ENCODE measurements at regions not wholly inside any gene's neighbourhood (a gene's known extent, or its start where the extent isn't known, plus 50 kb on each side); places are given as distances from the start of the nearest gene placed in this dataset.

DNA sequence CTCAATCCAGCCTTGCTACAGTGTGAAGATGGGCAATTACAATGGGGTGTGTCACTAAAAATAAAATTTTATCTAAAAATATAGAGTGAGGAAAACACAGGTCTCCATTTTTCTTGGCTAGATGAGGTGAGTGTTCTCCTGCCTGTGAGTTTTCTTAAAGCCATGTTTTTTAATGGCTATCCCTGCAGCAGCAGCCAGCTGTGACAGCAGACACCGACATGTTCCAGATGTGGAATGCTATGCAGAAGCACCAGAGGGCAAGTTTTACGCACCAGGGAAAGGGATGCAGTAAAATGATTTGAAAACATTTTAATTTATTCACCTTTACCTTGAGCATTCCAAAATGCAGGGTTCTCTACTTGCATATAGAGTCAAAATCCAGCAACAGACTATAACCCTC, 577.0 kb upstream of the STXBP6 start:
- ChIA-PET POLR2A (no interaction called here), CTCF (no interaction called here)
- TF ChIP-seq, protein P1, sequence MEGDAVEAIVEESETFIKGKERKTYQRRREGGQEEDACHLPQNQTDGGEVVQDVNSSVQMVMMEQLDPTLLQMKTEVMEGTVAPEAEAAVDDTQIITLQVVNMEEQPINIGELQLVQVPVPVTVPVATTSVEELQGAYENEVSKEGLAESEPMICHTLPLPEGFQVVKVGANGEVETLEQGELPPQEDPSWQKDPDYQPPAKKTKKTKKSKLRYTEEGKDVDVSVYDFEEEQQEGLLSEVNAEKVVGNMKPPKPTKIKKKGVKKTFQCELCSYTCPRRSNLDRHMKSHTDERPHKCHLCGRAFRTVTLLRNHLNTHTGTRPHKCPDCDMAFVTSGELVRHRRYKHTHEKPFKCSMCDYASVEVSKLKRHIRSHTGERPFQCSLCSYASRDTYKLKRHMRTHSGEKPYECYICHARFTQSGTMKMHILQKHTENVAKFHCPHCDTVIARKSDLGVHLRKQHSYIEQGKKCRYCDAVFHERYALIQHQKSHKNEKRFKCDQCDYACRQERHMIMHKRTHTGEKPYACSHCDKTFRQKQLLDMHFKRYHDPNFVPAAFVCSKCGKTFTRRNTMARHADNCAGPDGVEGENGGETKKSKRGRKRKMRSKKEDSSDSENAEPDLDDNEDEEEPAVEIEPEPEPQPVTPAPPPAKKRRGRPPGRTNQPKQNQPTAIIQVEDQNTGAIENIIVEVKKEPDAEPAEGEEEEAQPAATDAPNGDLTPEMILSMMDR (IDR thresholded peaks at IDR 0.05; ENCODE audit: insufficient read depth, low read length, missing control alignments), result no peak

DNA sequence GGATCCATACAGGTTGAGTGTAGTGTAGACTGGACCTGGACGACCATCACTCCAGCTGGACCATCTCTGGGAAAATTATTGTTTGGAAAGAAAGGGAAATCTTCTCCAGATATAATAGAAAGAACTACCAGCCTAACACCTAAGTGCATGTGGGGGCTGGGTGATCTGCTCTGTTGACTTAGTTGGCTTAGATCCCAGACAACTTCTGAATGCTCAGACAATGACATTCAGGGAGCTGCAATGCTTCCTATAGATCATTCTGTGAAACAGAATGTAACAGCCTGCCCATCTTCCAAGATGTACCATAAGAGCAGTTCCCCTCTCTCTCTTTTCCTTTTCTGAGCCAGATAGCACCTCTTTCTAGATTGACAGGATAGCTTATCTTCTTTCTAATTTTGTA, 572.8 kb upstream of the STXBP6 start:
- no peak overlapping the region for H3K4me3 ChIP-seq (ENCODE audit: low read depth, low read length)
- TF ChIP-seq, protein P1 (IDR thresholded peaks at IDR 0.05; ENCODE audit: insufficient read depth, low read length, missing control alignments), result no peak
- no peak for DNase-seq (ENCODE audit: low read depth, low spot score)
- ChIA-PET CTCF (no interaction called here), POLR2A (no interaction called here)

More for the DNA sequence above, 577.0 kb upstream of the STXBP6 start:
- no peak overlapping the region for H3K4me3 ChIP-seq (ENCODE audit: low read depth, low read length)
- no peak for DNase-seq (ENCODE audit: low read depth, low spot score)

DNA sequence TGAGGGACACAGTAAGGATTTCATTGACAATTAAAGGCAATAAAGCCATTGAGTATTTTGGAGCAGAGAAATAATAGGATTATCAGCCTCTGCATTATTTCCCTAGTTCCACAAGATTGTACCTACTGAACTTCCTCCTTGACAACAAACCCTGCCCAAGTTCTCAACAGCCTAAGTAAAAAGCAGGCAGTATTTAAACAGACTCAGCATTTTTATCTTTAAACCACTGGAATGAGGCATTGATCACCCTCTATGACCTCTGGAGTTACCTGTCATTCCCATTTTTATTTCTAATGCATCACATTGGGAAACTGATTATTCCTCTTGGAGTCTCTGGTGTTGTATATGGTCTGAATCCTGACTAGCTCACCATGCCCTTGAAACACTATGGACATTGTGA, 570.6 kb upstream of the STXBP6 start:
- CTCF ChIA-PET, result no interaction called here
- POLR2A ChIA-PET, result no interaction called here
- TF ChIP-seq, protein P1 (IDR thresholded peaks at IDR 0.05; ENCODE audit: insufficient read depth, low read length, missing control alignments), result no peak
- H3K4me3 ChIP-seq (ENCODE audit: low read depth, low read length), result no peak overlapping the region
- DNase-seq (ENCODE audit: low read depth, low spot score), result no peak

DNA sequence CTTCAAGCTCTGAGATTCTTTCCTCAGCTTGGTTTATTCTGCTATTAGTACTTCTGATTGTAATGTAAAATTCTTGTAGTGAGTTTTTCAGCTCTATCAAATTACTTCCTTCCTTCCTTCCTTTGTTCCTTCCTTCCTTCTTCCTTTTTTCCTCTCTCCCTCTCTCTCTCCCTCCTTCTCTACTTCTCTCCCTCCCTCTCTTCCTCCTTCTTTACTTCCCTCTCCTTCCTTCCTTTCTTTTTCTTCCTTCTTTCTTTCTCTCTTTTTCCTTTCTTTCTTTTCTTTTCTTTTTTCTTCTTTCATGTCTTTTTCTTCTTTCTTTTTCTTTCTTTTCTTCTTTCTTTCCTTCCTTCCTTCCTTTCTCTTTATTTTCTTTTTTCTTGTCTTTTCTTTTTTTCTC, 565.2 kb upstream of the STXBP6 start:
- CTCF ChIA-PET, result no interaction called here
- no peak overlapping the region for H3K4me3 ChIP-seq (ENCODE audit: low read depth, low read length)
- POLR2A ChIA-PET, result no interaction called here
- no peak for DNase-seq (ENCODE audit: low read depth, low spot score)
- TF ChIP-seq, protein P1 (IDR thresholded peaks at IDR 0.05; ENCODE audit: insufficient read depth, low read length, missing control alignments), result no peak

DNA sequence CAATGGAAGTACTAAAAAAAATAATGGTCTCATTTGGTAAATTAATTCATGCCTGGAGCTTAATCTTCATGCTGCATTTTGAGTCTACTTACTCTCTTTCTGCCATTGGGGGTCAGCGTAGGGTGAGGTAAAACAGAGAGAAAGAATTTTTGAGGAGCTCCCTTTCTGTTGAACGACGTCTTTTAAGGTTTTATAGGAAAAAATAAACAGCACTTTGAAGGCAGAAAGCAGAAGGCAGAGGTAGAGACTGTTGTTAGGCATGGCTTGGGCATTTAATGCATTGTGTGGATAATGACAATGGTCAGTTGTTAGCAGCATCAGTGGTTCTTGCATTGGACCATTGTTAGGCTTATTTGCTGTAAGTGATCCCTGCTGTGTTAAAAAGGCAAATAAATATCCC, 557.2 kb upstream of the STXBP6 start:
- DNase-seq (ENCODE audit: low read depth, low spot score), result no peak
- H3K4me3 ChIP-seq (ENCODE audit: low read depth, low read length), result no peak overlapping the region
- POLR2A ChIA-PET, result no interaction called here
- TF ChIP-seq, protein P1 (IDR thresholded peaks at IDR 0.05; ENCODE audit: insufficient read depth, low read length, missing control alignments), result no peak
- CTCF ChIA-PET, result no interaction called here

DNA sequence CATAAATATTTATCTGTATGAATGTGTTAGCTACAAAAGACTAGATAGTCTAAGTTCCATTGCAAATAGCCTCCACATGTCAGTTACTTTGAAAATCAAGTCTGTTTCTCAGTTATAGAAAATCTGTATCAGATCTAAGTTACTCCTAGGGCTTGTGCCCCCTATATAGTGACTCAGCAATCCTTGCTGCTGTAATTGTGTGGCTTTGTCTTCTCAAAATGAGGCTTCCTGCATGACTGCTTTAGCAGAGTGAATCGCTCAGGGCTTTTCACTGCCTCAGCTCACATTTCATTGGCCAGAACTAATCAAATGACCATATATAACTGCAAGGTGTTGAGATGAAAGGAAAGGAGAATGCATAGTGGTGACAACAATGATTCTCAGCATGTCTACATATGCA, 552.2 kb upstream of the STXBP6 start:
- TF ChIP-seq, protein P1 (IDR thresholded peaks at IDR 0.05; ENCODE audit: insufficient read depth, low read length, missing control alignments), result no peak
- CTCF ChIA-PET, result no interaction called here
- POLR2A ChIA-PET, result no interaction called here
- no peak overlapping the region for H3K4me3 ChIP-seq (ENCODE audit: low read depth, low read length)
- no peak for DNase-seq (ENCODE audit: low read depth, low spot score)

Data from AG04449 (cell line).